ENCODE measurements at regions not wholly inside any gene's neighbourhood (a gene's known extent, or its start where the extent isn't known, plus 50 kb on each side); places are given as distances from the start of the nearest gene placed in this dataset.
A peak's percentile ranks its signal among the peaks of the same experiment; 100 is the strongest.
"Not testable (repeated sequence)": the region's sequence is repeated elsewhere in the genome, so short reads cannot be mapped to it uniquely, and the experiment has no call there.

- Histone ChIP-seq H3K4me3 (ENCODE audit: low read length) (peak overlapping the region; percentile 4), H3K9me3 (ENCODE audit: low read length) (no peaks in the 10 kb centered on the region), H2AFZ (ENCODE audit: low read depth, low read length) (peak overlapping the region; percentile 69), H3K4me1 (ENCODE audit: insufficient read depth, low read length) (peaks cover 25% of the 10 kb centered on the region), H3K36me3 (ENCODE audit: insufficient read depth, low read length) (no peaks in the 10 kb centered on the region), H3K27me3 (ENCODE audit: insufficient read depth, low read length) (no peaks in the 10 kb centered on the region)
These were observed 483.5 kb downstream of the ATP23 start for GRCh38 chr12:58424735-58425392.

GRCh38 chr12:58425481-58426392, 484.4 kb downstream of the ATP23 start:
- H3K9me3 ChIP-seq (ENCODE audit: low read length) = no peaks in the 10 kb centered on the region
- no peaks in the 10 kb centered on the region for H3K36me3 ChIP-seq (ENCODE audit: insufficient read depth, low read length)
- H2AFZ ChIP-seq (ENCODE audit: low read depth, low read length) = peak overlapping the region; percentile 69
- peaks cover 25% of the 10 kb centered on the region for H3K4me1 ChIP-seq (ENCODE audit: insufficient read depth, low read length)
- peak overlapping the region; percentile 4 for H3K4me3 ChIP-seq (ENCODE audit: low read length)
- H3K27me3 ChIP-seq (ENCODE audit: insufficient read depth, low read length) = no peaks in the 10 kb centered on the region

- not testable (repeated sequence) for H3K4me3 ChIP-seq (ENCODE audit: low read length)
These were observed 485.1 kb downstream of the ATP23 start for GRCh38 chr12:58426437-58426836.

GRCh38 chr12:58433959-58434358, 486.3 kb downstream of the LRIG3 start:
- H3K4me1 ChIP-seq (ENCODE audit: insufficient read depth, low read length) = peaks cover 5% of the 10 kb centered on the region
- no peaks in the 10 kb centered on the region for H3K36me3 ChIP-seq (ENCODE audit: insufficient read depth, low read length)
- H2AFZ ChIP-seq (ENCODE audit: low read depth, low read length) = no peak overlapping the region
- no peaks in the 10 kb centered on the region for H3K27me3 ChIP-seq (ENCODE audit: insufficient read depth, low read length)
- H3K4me3 ChIP-seq (ENCODE audit: low read length) = no peak overlapping the region
- no peaks in the 10 kb centered on the region for H3K9me3 ChIP-seq (ENCODE audit: low read length)

More at GRCh38 chr12:58426437-58426836, 485.1 kb downstream of the ATP23 start:
- H3K27me3 ChIP-seq (ENCODE audit: insufficient read depth, low read length); H3K36me3 ChIP-seq (ENCODE audit: insufficient read depth, low read length); H3K9me3 ChIP-seq (ENCODE audit: low read length): not testable (repeated sequence)
- Histone ChIP-seq H3K4me1 (ENCODE audit: insufficient read depth, low read length) (peaks cover 25% of the 10 kb centered on the region), H2AFZ (ENCODE audit: low read depth, low read length) (peak overlapping the region; percentile 69)

GRCh38 chr12:58434726-58435125, 485.6 kb downstream of the LRIG3 start:
- no peaks in the 10 kb centered on the region for H3K27me3 ChIP-seq (ENCODE audit: insufficient read depth, low read length)
- no peak overlapping the region for H3K4me3 ChIP-seq (ENCODE audit: low read length)
- H2AFZ ChIP-seq (ENCODE audit: low read depth, low read length) = no peak overlapping the region
- H3K36me3 ChIP-seq (ENCODE audit: insufficient read depth, low read length) = no peaks in the 10 kb centered on the region
- H3K9me3 ChIP-seq (ENCODE audit: low read length) = no peaks in the 10 kb centered on the region
- peaks cover 5% of the 10 kb centered on the region for H3K4me1 ChIP-seq (ENCODE audit: insufficient read depth, low read length)

GRCh38 chr12:58435647-58436046, 484.7 kb downstream of the LRIG3 start:
- Histone ChIP-seq H3K27me3 (ENCODE audit: insufficient read depth, low read length) (no peaks in the 10 kb centered on the region), H3K36me3 (ENCODE audit: insufficient read depth, low read length) (no peaks in the 10 kb centered on the region), H2AFZ (ENCODE audit: low read depth, low read length) (no peak overlapping the region), H3K9me3 (ENCODE audit: low read length) (no peaks in the 10 kb centered on the region), H3K4me1 (ENCODE audit: insufficient read depth, low read length) (peaks cover 5% of the 10 kb centered on the region), H3K4me3 (ENCODE audit: low read length) (no peak overlapping the region)

GRCh38 chr12:58441483-58441882, 478.8 kb downstream of the LRIG3 start:
- Histone ChIP-seq H3K4me3 (ENCODE audit: low read length) (no peak overlapping the region), H3K9me3 (ENCODE audit: low read length) (no peaks in the 10 kb centered on the region), H3K36me3 (ENCODE audit: insufficient read depth, low read length) (no peaks in the 10 kb centered on the region)

GRCh38 chr12:58443273-58443980, 476.9 kb downstream of the LRIG3 start:
- H2AFZ ChIP-seq (ENCODE audit: low read depth, low read length) = no peak overlapping the region
- no peak overlapping the region for H3K4me3 ChIP-seq (ENCODE audit: low read length)
- H3K27me3 ChIP-seq (ENCODE audit: insufficient read depth, low read length) = no peaks in the 10 kb centered on the region
- no peaks in the 10 kb centered on the region for H3K4me1 ChIP-seq (ENCODE audit: insufficient read depth, low read length)
- no peaks in the 10 kb centered on the region for H3K9me3 ChIP-seq (ENCODE audit: low read length)
- no peaks in the 10 kb centered on the region for H3K36me3 ChIP-seq (ENCODE audit: insufficient read depth, low read length)

More at GRCh38 chr12:58441483-58441882, 478.8 kb downstream of the LRIG3 start:
- Histone ChIP-seq H3K4me1 (ENCODE audit: insufficient read depth, low read length) (no peaks in the 10 kb centered on the region), H2AFZ (ENCODE audit: low read depth, low read length) (no peak overlapping the region), H3K27me3 (ENCODE audit: insufficient read depth, low read length) (no peaks in the 10 kb centered on the region)

- Histone ChIP-seq H2AFZ (ENCODE audit: low read depth, low read length) (no peak overlapping the region), H3K4me3 (ENCODE audit: low read length) (no peak overlapping the region)
These were observed 476.3 kb downstream of the LRIG3 start for GRCh38 chr12:58443981-58444371.

GRCh38 chr12:58450868-58451482, 469.3 kb downstream of the LRIG3 start:
- no peak overlapping the region for H3K4me3 ChIP-seq (ENCODE audit: low read length)

More at GRCh38 chr12:58443981-58444371, 476.3 kb downstream of the LRIG3 start:
- Histone ChIP-seq H3K36me3 (ENCODE audit: insufficient read depth, low read length) (no peaks in the 10 kb centered on the region), H3K4me1 (ENCODE audit: insufficient read depth, low read length) (no peaks in the 10 kb centered on the region), H3K27me3 (ENCODE audit: insufficient read depth, low read length) (no peaks in the 10 kb centered on the region), H3K9me3 (ENCODE audit: low read length) (no peaks in the 10 kb centered on the region)

GRCh38 chr12:58452546-58452945, 467.8 kb downstream of the LRIG3 start:
- Histone ChIP-seq H3K36me3 (ENCODE audit: insufficient read depth, low read length) (no peaks in the 10 kb centered on the region), H3K4me3 (ENCODE audit: low read length) (no peak overlapping the region), H3K27me3 (ENCODE audit: insufficient read depth, low read length) (peaks cover 4% of the 10 kb centered on the region), H2AFZ (ENCODE audit: low read depth, low read length) (no peak overlapping the region), H3K9me3 (ENCODE audit: low read length) (no peaks in the 10 kb centered on the region), H3K4me1 (ENCODE audit: insufficient read depth, low read length) (no peaks in the 10 kb centered on the region)

More at GRCh38 chr12:58450868-58451482, 469.3 kb downstream of the LRIG3 start:
- H3K4me1 ChIP-seq (ENCODE audit: insufficient read depth, low read length) = no peaks in the 10 kb centered on the region
- no peaks in the 10 kb centered on the region for H3K9me3 ChIP-seq (ENCODE audit: low read length)
- no peaks in the 10 kb centered on the region for H3K36me3 ChIP-seq (ENCODE audit: insufficient read depth, low read length)
- peaks cover 4% of the 10 kb centered on the region for H3K27me3 ChIP-seq (ENCODE audit: insufficient read depth, low read length)
- H2AFZ ChIP-seq (ENCODE audit: low read depth, low read length) = no peak overlapping the region

- Histone ChIP-seq H3K4me1 (ENCODE audit: insufficient read depth, low read length) (no peaks in the 10 kb centered on the region), H3K27me3 (ENCODE audit: insufficient read depth, low read length) (peaks cover 4% of the 10 kb centered on the region), H3K4me3 (ENCODE audit: low read length) (no peak overlapping the region), H3K9me3 (ENCODE audit: low read length) (no peaks in the 10 kb centered on the region), H2AFZ (ENCODE audit: low read depth, low read length) (no peak overlapping the region), H3K36me3 (ENCODE audit: insufficient read depth, low read length) (no peaks in the 10 kb centered on the region)
These were observed 467.0 kb downstream of the LRIG3 start for GRCh38 chr12:58453306-58453705.

All from neuron (in vitro differentiated cells).